Fibroblast of skin of abdomen (primary cell): ENCODE measurements at regions not wholly inside any gene's neighbourhood (a gene's known extent, or its start where the extent isn't known, plus 50 kb on each side); places are given as distances from the start of the nearest gene placed in this dataset.
A peak's percentile ranks its signal among the peaks of the same experiment; 100 is the strongest.
"Not testable (repeated sequence)": the region's sequence is repeated elsewhere in the genome, so short reads cannot be mapped to it uniquely, and the experiment has no call there.

ENCODE experiments used
- DNase-seq: peaks from one replicate; pipeline ENCODE4 v3.0.0-alpha.2; 2013

DNA sequence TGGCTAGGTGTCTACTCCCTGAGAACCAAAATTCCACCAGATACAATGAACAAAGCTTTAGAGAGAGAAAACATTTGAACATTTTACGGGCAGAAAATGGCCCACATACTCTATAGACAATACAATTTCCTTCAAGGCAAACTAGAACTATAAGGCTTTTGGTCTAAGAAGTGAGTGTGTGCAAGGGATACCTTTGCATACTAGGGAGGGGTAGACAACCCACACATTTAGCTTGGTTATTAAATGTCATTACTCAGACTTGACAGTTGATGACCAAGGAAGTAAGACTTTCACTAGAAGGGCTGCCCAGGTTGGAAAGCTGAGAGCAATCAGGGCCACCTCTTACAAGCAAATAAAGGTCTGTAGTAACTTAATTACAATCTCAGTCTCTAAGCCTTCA is 64.0 kb upstream of the PLEKHM1 start:
- not testable (repeated sequence) for DNase-seq

GRCh38 chr17:45558821-45559220 is 68.3 kb upstream of the PLEKHM1 start:
- not testable (repeated sequence) for DNase-seq

DNA sequence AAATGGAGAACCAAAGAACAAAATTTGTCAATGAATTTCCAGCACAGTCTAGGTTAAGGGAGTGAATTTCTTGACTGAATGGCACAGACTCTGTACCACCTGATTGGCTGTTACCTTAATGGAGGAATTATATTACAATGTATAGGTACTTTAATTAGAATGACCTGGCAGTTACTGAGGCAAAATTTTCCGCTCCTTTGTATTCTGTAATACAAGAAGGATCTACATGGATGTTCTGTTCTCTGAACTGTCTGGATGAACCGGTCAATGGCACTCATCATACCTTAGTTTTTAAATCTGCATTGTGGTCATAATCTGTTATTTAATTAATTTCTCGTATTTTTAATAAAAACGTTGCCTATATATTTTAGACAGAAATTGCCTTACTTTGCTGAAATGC is 72.3 kb upstream of the PLEKHM1 start:
- DNase-seq, result not testable (repeated sequence)

DNA sequence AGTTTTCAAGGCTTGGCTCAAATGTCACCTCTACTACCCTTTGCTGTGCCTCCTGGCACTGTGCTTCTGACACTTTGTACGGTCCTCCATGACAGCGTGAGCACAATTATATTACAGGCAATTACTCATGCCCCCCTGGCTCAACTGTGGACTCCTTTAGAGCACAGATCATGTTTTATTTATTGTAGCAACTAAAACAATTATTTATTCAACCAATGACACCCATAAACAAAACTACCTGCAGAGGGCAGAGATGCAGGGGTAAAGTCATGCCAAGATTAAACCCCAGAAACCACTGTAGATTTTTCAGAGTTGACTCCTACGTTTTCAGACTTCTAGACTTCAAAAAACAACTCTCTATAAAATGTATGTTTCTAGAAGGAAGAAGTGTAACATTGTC is 72.8 kb upstream of the PLEKHM1 start:
- DNase-seq, result not testable (repeated sequence)

DNA sequence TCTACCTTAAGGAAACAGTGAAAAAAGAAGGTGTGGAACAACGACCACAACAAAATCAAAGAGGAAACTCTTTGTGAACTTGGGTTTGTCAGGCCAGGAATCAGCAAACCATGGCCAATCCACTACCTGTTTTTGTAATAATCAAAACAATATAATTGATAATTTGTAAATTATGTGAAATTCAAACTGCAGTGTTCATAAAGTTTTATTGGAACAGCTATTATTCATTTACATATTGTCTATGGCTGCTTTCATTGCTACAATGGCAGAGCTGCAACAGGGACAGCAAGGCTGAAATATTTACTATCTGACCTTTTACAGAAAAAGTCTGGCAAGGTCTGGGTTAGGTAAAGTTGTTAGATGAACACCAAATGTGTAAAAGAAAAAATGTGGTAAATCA is 77.8 kb upstream of the PLEKHM1 start:
- DNase-seq, result not testable (repeated sequence)

GRCh38 chr17:45573326-45573725 is 82.8 kb upstream of the PLEKHM1 start:
- not testable (repeated sequence) for DNase-seq

- DNase-seq, result peak; percentile 50
Observed at GRCh38 chr17:45573924-45574770, 83.6 kb upstream of the PLEKHM1 start.

GRCh38 chr17:45575126-45575885 is 84.8 kb upstream of the PLEKHM1 start:
- no peak for DNase-seq

DNA sequence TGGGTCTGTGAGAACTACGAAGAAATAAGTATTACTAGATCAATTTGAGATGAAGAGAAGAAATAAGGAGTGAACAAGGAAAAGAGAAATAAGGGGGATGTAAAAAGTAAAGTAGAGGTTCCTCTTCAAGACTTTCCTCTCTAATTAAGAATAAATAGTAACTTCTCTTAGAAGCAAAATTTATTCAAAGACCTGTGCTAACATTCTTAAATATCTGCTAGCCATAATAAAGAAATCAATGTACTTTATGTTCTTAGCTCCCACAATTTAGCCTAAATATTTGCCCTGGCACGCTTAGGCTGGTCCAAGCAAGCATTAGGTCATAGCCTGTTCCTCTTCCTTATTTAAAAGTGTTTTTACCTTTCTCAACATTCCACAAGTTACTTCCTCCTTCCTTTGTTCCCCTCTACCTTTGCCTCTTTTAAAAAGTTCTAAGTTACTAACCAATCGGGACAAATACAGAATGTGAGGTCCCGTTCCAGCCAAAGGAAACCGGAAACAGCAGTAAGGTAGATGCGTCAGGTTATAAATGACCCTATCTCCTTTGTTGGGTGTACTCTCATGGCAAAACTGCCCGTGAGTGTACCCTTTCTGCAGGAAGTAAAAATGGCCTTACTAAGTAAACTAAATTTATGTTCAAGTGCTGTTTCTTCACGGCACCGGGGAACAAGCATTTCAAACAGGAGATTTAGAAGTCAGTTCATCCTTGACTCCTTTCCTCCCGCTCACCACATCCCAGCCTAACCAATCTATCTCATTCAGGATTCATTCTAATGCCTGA is 86.2 kb upstream of the PLEKHM1 start:
- not testable (repeated sequence) for DNase-seq

- no peak for DNase-seq
Observed at GRCh38 chr17:45577571-45578279, 87.2 kb upstream of the PLEKHM1 start.

- DNase-seq, result no peak
Observed at GRCh38 chr17:45578516-45579455, 88.3 kb upstream of the PLEKHM1 start.

DNA sequence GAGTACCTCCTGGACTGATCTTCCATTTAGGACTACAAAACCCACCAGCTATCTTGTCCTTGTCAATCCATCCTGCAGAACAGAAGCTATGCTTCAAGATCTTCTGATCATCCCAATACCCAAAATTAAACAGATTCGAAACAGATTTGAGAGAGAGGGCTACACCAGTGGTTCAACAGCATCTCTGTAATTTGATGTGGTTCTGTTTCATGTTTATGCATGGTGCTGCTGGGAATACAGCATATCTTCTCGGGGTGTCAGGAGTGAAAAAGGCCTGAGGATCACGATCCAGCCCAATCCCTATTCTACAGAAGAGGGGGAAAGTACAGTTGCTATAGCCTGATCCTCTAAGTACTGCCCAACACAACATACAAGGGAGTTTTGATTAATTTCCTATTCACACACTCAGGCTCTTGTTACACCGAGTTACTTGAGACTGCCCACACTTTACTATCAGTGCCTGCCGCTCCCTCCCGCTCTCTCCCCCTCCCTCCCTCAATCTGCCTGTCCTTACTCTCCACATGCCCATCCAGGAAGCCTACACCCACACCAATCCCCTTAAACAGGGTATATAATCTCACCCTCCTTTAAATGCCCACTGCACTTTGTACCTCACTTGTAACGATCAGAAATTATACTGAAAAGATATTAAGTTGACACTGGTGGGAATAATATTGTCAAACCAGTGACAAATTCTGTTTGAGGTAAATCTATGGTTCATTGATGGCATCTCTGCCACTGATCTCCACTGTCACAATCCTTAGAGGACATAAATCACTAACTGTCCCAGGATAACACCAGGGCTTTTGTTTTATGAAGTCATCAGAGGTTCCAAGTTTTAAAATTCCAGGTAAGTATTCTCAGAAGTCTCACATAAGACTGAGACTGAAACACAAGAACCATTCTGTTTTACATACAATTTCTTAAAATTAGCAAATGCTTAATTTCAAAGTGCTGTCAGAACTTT is 89.3 kb upstream of the PLEKHM1 start:
- DNase-seq, result no peak

GRCh38 chr17:45580924-45581323 is 90.4 kb upstream of the PLEKHM1 start:
- no peak for DNase-seq

DNA sequence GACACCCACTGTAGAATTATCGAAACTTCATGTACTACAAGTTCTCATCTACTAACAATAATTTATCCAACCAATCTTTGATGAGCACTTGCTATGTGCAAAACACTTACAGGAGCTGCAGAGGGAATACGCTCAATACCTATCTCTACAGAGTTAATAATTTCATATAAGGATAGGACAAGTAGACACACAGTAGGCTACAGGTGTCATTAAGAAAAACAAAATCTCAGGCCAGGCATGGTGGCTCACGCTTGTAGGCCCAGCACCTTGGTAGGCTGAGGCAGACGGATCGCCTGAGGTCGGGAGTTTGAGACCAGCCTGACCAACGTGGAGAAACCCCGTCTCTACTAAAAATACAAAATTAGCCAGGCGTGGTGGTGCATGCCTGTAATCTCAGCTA is 91.3 kb upstream of the PLEKHM1 start:
- no peak for DNase-seq

DNA sequence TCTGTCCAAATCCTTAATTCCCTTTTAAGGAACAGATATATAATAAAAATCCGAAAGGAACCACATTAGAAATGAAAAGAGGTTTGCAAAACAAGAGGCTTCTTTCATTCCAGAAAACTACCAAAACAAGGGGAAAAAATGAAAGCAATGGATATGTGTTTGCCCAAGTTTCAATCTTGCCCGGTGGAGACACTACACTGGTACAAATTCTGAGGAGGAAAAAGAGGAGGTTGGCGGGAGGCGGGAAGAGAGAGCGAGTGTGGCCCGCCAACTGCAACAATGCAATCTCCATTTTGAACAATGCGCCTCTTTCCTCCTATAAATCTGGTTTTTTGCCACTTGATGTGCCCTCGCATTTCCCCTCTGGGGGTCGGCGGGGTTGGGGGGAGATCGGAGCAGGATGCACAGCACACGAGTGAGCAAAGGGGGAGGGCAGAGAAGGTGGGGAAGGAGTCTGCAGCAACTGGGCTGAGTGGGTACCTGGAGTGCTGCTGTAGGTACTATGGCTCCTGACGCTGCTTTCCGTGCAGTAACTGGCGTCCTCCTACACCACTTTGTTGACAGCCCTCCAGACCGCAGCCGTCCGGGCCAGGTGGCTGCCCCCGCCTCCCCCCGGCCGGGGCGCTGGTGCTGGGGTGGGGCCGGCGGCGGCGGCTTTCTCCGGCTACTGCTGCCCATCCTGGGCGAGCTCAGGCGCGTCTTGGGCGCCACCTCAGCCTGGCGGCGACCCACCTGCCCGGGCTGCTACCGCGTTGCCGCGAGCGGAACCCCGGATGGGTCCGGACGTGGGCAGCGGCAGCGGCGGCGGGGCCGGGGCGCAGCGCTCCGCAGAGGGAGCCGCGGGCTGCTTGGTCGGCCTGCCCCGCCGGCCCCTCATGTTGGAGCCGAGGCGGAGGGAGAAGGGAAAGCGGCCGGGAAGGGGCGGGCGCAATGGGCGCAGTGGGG is 93.8 kb upstream of the PLEKHM1 start:
- DNase-seq, result peak; percentile 31

GRCh38 chr17:45585037-45585733 is 94.7 kb upstream of the PLEKHM1 start:
- peak; percentile 81 for DNase-seq

DNA sequence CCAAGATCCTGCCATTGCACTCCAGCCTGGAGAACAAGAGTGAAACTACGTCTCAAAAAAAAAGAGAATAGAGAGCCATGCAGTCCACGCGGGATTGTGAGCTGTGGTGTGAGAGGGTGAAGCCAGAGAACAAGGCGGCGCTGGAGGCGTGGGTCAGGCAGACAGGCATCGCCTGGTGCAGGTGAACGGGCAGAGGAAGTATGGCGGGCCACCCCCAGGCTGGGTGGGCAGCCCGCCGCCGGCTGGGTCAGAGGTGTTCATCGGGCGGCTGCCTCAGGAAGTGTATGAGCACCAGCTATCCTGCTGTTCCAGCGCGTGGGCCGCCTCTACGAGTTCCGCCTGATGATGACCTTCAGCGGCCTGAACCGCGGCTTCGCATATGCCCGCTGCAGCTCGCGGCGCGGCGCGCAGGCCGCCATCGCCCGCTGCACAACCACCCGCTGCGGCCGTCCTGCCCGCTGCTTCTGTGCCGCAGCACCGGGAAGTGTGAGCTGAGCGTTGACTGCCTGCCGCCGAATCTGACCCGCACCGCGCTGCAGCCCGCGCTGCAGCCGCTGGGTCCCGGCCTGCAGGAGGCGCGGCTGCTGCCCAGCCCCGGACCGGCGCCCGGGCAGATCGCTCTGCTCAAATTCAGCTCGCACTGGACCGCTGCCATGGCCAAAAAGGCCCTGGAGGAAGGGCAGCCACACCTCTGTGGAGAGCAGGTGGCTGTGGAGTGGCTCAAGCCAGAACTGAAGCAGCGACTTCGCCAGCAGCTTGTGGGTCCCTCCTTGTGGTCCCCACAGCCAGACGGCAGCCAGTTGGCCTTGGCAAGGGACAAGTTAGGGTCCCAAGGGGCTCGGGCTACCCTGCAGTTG is 95.5 kb upstream of the PLEKHM1 start:
- not testable (repeated sequence) for DNase-seq
